GM12864 (cell line): ENCODE measurements at regions not wholly inside any gene's neighbourhood (a gene's known extent, or its start where the extent isn't known, plus 50 kb on each side); places are given as distances from the start of the nearest gene placed in this dataset.

Experiments used
- DNase-seq: peaks from one replicate; pipeline ENCODE4 v3.0.0-alpha.2; 2011; ENCODE audit warnings: low read depth
- H3K4me3 ChIP-seq: 2 replicates; pipeline ENCODE4 v1.5.1; 2011; ENCODE audit warnings: mild to moderate bottlenecking, low read depth, low read length, control low read depth
- TF ChIP-seq, protein P1 (sequence below): IDR thresholded peaks from 2 replicates; pipeline ENCODE4 v1.5.1; 2011; ENCODE audit warnings: low read depth, mild to moderate bottlenecking, moderate library complexity, low read length, control low read depth, inconsistent platforms; ENCODE audit errors: missing control alignments

DNA sequence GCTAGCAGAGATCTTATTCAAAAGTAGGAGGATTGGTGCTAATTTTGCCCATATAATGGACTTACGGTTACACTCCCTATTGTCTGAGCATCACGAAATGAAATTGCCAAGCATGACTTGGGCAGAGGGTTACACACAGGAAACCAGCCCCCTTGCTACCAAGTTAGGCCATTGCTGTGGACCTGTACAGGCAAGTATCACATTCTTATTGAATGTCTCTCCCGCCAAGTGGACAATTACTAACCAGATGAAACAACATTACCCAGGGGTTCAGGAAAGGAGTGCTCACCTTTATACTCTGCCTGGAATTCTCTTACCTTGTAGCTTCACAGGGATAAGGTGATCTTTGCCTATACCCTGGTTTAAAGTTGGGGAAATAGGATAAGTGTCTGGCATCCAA is 70.6 kb upstream of the TOX3 start:
- TF ChIP-seq, protein P1, sequence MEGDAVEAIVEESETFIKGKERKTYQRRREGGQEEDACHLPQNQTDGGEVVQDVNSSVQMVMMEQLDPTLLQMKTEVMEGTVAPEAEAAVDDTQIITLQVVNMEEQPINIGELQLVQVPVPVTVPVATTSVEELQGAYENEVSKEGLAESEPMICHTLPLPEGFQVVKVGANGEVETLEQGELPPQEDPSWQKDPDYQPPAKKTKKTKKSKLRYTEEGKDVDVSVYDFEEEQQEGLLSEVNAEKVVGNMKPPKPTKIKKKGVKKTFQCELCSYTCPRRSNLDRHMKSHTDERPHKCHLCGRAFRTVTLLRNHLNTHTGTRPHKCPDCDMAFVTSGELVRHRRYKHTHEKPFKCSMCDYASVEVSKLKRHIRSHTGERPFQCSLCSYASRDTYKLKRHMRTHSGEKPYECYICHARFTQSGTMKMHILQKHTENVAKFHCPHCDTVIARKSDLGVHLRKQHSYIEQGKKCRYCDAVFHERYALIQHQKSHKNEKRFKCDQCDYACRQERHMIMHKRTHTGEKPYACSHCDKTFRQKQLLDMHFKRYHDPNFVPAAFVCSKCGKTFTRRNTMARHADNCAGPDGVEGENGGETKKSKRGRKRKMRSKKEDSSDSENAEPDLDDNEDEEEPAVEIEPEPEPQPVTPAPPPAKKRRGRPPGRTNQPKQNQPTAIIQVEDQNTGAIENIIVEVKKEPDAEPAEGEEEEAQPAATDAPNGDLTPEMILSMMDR = no peak
- H3K4me3 ChIP-seq = no peak overlapping the region
- no peak for DNase-seq

DNA sequence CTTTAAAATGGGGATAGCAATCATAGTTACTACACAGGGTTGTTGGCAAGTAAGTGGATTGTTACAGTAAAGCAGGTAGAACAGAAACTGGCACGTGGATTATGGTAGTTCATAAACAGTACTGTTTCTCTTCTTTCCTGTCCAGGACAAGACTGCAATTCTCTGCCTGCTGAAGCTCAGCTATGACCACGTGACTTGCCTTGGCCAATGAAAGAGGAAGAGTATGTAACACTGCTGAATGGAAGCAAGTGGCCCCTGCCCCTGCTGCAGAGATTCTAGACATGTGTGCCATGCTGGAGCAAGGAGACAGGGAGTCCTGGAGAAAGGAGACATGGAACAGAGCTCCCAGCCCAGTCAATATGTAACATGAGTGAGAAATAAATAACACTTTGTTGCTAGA is 66.6 kb upstream of the TOX3 start:
- H3K4me3 ChIP-seq = no peak overlapping the region
- no peak for DNase-seq
- TF ChIP-seq, protein P1 = no peak

DNA sequence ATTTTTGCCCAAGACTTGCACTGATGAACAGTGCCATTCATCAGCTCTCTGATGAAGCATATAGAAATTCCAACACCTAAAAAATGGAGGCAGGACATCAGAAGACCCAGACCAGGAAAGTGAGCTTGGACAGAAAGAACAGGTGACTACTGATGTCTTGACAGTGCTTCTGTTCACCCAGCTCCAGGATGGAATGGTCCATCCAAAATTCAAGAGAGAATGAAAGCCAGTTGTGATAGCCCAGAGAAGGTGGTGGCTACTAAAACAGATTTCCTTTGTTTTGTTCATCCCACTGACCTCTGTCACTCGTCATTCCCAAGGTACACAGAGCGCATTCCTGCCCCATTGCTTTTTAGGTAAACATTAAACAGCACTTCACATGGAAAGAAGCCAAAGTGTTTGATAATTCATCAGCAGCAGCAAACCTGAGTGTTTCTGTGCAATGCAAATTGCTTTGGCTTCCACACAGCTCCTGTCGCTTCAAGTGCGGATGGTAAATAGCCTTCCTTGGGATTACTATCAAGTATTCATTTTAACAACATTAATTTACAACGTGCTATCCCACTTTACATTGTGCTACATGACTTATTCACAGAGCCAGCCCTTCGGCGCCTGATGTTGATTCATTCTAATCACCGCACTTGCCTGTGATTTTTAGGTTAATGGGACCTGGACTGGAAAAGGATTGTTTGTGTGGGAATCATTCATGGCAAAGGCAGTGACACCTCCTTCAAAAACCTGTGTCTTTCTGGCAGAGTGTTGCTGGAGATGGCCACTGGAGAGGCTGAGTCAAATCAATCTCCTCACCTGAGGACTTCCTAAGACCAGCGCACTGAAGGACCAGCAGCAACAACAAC is 65.1 kb upstream of the TOX3 start:
- H3K4me3 ChIP-seq = no peak overlapping the region
- TF ChIP-seq, protein P1 = no peak
- no peak for DNase-seq

DNA sequence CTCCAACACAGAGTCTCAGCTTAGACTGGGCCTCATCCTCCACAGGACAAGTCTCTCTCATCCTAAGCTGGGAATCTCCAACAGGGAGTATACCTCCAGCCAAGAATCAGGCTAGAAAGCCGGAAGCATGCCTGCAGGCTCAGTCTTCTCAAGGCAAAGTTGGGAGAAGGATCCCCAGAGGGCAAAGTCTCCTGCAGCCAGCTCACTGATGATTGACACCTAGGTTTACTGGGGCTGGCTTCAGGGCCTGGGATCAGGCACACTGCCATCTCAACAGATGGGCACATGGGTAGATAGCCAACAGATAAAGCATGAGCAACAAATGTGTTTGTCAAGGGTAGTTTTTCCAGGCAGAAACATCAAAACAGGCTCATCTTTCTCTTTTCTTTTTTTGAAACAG is 56.1 kb upstream of the TOX3 start:
- TF ChIP-seq, protein P1 = no peak
- no peak overlapping the region for H3K4me3 ChIP-seq
- DNase-seq = no peak

DNA sequence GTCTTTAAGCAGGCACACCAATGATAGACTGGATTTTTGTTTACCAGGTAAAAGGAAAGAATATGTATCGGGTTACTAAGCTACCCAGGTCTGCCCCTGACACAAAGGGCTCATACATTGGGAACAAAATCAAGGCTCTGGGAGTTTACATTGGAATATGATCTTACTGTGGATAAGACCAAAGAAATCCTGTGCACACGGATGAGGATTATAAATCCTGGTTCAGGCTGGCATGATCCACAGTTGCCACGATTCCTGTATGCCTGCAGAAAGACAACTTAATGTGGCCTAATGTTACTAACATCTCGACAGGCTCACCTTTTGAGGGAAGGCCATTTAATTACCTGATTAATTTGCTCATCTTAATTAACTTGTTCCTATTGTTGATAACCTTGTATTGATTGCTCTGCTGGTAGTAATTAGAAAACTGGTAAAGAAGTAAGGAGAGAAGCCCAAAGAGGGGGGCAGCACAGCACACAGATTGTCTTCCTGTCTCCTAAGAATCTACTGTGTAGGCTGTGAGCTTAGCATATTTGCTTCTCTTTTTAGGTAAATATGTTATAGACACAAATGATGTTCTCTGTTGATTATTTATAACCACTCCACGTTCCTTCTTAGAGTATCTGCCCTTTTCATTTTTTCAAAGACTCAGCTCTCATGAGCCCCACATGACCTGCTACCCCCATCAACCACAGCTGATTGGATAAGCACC is 51.0 kb upstream of the TOX3 start:
- TF ChIP-seq, protein P1 = no peak
- no peak for DNase-seq
- H3K4me3 ChIP-seq = no peak overlapping the region

DNA sequence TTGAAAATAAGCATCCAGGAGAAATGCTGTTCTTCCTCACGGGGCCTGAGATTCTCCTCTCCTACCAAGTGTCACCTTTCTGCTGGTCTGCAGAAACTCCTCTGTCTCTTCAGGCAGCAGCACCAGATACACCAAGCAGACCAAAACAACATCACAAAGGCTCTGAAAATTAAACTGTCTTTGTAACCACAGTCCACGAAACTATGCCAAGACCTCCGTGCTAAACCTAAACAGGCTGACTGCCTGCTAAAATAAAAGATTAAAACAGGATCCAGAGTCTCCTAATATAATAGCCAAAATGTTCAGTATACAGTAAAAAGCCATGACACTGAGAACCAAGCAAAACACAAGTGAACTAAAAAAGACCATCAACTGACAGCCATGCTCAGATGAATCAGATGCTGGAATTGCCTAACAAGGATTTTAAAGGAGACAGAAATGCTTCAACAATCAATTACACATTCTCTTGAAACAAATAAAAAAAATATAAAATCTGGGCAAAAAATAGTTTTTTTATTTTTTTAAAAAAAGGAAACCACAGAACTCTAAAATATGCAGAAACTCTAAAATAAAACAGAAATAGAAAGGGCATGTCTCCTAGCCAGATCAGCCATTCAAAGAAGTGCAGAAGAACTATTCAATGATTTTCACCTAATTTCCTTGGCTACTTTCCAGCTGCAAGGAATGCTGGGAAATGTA is 50.3 kb upstream of the TOX3 start:
- no peak overlapping the region for H3K4me3 ChIP-seq
- TF ChIP-seq, protein P1 = no peak
- DNase-seq = no peak
